ENCODE measurements at regions not wholly inside any gene's neighbourhood (a gene's known extent, or its start where the extent isn't known, plus 50 kb on each side); places are given as distances from the start of the nearest gene placed in this dataset.

DNA sequence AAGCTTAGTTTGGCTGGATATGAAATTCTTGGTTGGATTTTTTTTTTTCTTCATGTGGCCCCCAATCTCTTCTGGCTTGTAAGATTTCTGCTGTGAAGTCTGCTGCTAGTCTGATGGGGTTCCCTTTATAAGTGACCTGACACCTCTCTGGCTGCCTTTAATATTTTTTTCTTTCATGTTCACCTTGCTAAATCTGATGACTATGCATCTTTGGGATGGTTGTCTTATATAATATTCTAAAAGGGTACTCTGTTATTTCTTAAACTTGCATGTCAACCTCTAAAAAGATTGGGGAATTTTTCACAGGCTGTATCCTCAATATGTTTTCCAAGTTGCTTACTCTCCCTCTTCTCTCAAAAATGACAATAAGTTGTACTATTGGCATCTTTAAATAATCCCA lies 500.0 kb downstream of the CAAP1 start:
- Mint-ChIP-seq H3K4me3 (ENCODE audit: low read depth) (no peak overlapping the region), H3K4me1 (ENCODE audit: low read depth) (no peaks in the 10 kb centered on the region), H3K27me3 (no peaks in the 10 kb centered on the region), H3K36me3 (ENCODE audit: insufficient read depth) (no peaks in the 10 kb centered on the region), H3K27ac (no peak overlapping the region), H3K9me3 (ENCODE audit: low read depth) (peaks cover 26% of the 10 kb centered on the region)
- no peak for DNase-seq (ENCODE audit: low spot score, unreplicated experiment)
- TF ChIP-seq, protein P1, sequence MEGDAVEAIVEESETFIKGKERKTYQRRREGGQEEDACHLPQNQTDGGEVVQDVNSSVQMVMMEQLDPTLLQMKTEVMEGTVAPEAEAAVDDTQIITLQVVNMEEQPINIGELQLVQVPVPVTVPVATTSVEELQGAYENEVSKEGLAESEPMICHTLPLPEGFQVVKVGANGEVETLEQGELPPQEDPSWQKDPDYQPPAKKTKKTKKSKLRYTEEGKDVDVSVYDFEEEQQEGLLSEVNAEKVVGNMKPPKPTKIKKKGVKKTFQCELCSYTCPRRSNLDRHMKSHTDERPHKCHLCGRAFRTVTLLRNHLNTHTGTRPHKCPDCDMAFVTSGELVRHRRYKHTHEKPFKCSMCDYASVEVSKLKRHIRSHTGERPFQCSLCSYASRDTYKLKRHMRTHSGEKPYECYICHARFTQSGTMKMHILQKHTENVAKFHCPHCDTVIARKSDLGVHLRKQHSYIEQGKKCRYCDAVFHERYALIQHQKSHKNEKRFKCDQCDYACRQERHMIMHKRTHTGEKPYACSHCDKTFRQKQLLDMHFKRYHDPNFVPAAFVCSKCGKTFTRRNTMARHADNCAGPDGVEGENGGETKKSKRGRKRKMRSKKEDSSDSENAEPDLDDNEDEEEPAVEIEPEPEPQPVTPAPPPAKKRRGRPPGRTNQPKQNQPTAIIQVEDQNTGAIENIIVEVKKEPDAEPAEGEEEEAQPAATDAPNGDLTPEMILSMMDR (IDR thresholded peaks at IDR 0.05; ENCODE audit: unreplicated experiment): no peak

DNA sequence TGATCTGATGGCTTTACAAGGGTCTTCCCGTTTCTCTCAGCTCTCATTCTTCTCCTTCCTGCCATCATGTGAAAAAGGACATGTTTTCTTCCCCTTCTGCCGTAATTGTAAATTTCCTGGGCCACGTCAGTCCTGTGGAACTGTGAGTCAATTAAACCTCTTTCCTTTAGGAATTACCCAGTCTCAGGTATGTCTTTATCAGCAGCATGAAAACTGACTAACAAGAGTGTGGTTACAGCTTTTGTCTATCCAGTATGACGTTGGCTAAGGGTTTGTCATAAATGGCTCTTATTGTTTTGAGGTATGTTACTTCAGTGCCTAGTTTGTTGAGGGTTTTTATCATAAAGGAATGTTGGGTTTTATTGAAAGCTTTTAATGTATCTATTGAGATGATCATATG lies 501.6 kb downstream of the CAAP1 start:
- Mint-ChIP-seq H3K4me3 (ENCODE audit: low read depth) (no peak overlapping the region), H3K9me3 (ENCODE audit: low read depth) (peaks cover 26% of the 10 kb centered on the region), H3K36me3 (ENCODE audit: insufficient read depth) (no peaks in the 10 kb centered on the region), H3K4me1 (ENCODE audit: low read depth) (no peaks in the 10 kb centered on the region), H3K27me3 (no peaks in the 10 kb centered on the region), H3K27ac (no peak overlapping the region)
- TF ChIP-seq, protein P1 (IDR thresholded peaks at IDR 0.05; ENCODE audit: unreplicated experiment): no peak
- no peak for DNase-seq (ENCODE audit: low spot score, unreplicated experiment)

DNA sequence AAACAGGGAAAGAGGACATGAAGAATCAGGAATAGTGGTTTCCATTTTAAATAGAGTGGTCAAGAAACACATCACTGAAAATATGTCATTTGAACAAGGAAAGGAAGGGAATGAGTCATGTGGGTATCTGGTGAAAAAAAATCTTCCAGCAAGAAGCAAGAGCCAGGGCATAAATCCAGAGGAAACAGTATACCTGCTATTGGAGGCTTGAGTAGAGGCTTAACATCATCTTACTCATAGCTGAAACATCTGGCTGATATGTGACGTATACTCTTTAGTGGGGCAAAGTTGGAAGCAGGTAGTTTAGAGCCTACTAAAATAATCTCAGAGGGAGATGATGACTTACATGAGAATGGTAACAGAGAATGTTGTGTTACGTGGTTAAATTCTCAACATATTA lies 517.2 kb downstream of the CAAP1 start:
- TF ChIP-seq, protein P1 (IDR thresholded peaks at IDR 0.05; ENCODE audit: unreplicated experiment): no peak
- H3K27ac Mint-ChIP-seq: no peak overlapping the region
- no peaks in the 10 kb centered on the region for H3K27me3 Mint-ChIP-seq

DNA sequence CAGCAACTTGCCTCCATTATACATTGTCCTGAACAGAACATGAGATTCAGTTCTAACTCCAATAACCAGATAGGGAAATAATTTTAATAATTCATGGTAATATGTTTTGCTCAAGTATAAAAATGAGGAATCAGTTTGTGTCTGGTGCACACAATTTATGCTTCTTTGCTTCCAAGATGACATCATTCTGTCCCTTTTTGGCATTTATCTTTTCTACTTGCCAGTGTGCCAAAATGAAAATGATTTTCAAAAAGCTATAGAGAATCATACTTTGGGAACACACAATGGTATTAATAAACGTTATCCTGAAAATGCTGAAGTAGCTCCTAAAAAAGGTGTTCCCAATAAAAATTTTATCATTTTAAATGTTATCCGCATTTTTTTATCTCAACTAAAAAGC lies 519.0 kb downstream of the CAAP1 start:
- no peak overlapping the region for H3K4me3 Mint-ChIP-seq (ENCODE audit: low read depth)
- DNase-seq (ENCODE audit: low spot score, unreplicated experiment): no peak
- H3K27ac Mint-ChIP-seq: no peak overlapping the region
- no peaks in the 10 kb centered on the region for H3K36me3 Mint-ChIP-seq (ENCODE audit: insufficient read depth)
- H3K27me3 Mint-ChIP-seq: no peaks in the 10 kb centered on the region
- no peaks in the 10 kb centered on the region for H3K9me3 Mint-ChIP-seq (ENCODE audit: low read depth)
- no peaks in the 10 kb centered on the region for H3K4me1 Mint-ChIP-seq (ENCODE audit: low read depth)
- TF ChIP-seq, protein P1 (IDR thresholded peaks at IDR 0.05; ENCODE audit: unreplicated experiment): no peak

More for the DNA sequence above, 517.2 kb downstream of the CAAP1 start:
- DNase-seq (ENCODE audit: low spot score, unreplicated experiment): no peak
- Mint-ChIP-seq H3K4me1 (ENCODE audit: low read depth) (no peaks in the 10 kb centered on the region), H3K4me3 (ENCODE audit: low read depth) (no peak overlapping the region), H3K36me3 (ENCODE audit: insufficient read depth) (no peaks in the 10 kb centered on the region), H3K9me3 (ENCODE audit: low read depth) (no peaks in the 10 kb centered on the region)

DNA sequence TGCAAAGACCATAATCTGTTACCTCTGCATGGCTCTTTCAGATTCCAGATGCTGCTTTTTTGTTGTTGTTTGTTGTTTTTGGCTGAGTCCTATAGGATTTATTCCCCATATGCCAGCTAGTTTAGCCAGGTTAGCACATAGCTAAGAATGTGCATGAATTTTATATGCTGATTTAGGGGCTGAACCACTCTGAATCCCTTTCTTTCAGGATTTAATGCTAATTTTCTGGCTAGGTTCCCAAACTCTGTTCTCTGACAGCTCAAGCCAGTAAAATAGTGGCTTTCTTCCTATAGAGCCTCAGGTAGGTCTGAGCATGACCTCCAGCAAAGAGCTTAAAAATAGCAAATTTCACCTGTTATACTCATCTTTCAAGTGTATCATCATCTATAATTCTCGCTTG lies 521.4 kb downstream of the CAAP1 start:
- TF ChIP-seq, protein P1 (IDR thresholded peaks at IDR 0.05; ENCODE audit: unreplicated experiment): no peak
- Mint-ChIP-seq H3K36me3 (ENCODE audit: insufficient read depth) (no peaks in the 10 kb centered on the region), H3K27me3 (no peaks in the 10 kb centered on the region), H3K4me1 (ENCODE audit: low read depth) (no peaks in the 10 kb centered on the region), H3K27ac (no peak overlapping the region), H3K9me3 (ENCODE audit: low read depth) (no peaks in the 10 kb centered on the region), H3K4me3 (ENCODE audit: low read depth) (no peak overlapping the region)
- DNase-seq (ENCODE audit: low spot score, unreplicated experiment): no peak
